ENCODE measurements at regions not wholly inside any gene's neighbourhood (a gene's known extent, or its start where the extent isn't known, plus 50 kb on each side); places are given as distances from the start of the nearest gene placed in this dataset.
"Not testable (repeated sequence)": the region's sequence is repeated elsewhere in the genome, so short reads cannot be mapped to it uniquely, and the experiment has no call there.

GRCh38 chr12:131310227-131310969, 356.7 kb downstream of the ADGRD1 start:
- H3K4me1 Mint-ChIP-seq (ENCODE audit: low read depth); H3K4me3 Mint-ChIP-seq; H3K27me3 Mint-ChIP-seq (ENCODE audit: insufficient read depth); H3K36me3 Mint-ChIP-seq (ENCODE audit: low read depth); H3K9me3 Mint-ChIP-seq; H3K27ac Mint-ChIP-seq; intact Hi-C loops (cut with micrococcal nuclease); DNase-seq (ENCODE audit: low spot score): not testable (repeated sequence)

- H3K4me1 Mint-ChIP-seq (ENCODE audit: low read depth); H3K27ac Mint-ChIP-seq; intact Hi-C loops (cut with micrococcal nuclease); H3K27me3 Mint-ChIP-seq (ENCODE audit: insufficient read depth); DNase-seq (ENCODE audit: low spot score); H3K4me3 Mint-ChIP-seq; H3K9me3 Mint-ChIP-seq; H3K36me3 Mint-ChIP-seq (ENCODE audit: low read depth): not testable (repeated sequence)
Measured at GRCh38 chr12:131311279-131311722, 357.6 kb downstream of the ADGRD1 start.

- intact Hi-C loops (cut with micrococcal nuclease): no loop called here
- H3K4me1 Mint-ChIP-seq (ENCODE audit: low read depth): no peaks in the 10 kb centered on the region
- no peak for DNase-seq (ENCODE audit: low spot score)
- H3K9me3 Mint-ChIP-seq: no peaks in the 10 kb centered on the region
- H3K27ac Mint-ChIP-seq: no peak overlapping the region
- H3K36me3 Mint-ChIP-seq (ENCODE audit: low read depth): no peaks in the 10 kb centered on the region
- no peak overlapping the region for H3K4me3 Mint-ChIP-seq
- H3K27me3 Mint-ChIP-seq (ENCODE audit: insufficient read depth): no peaks in the 10 kb centered on the region
Measured at GRCh38 chr12:131311764-131312163, 358.1 kb downstream of the ADGRD1 start.

GRCh38 chr12:131312382-131312781, 358.7 kb downstream of the ADGRD1 start:
- intact Hi-C loops (cut with micrococcal nuclease); H3K27me3 Mint-ChIP-seq (ENCODE audit: insufficient read depth); H3K9me3 Mint-ChIP-seq; DNase-seq (ENCODE audit: low spot score); H3K27ac Mint-ChIP-seq; H3K4me3 Mint-ChIP-seq; H3K4me1 Mint-ChIP-seq (ENCODE audit: low read depth); H3K36me3 Mint-ChIP-seq (ENCODE audit: low read depth): not testable (repeated sequence)

- Mint-ChIP-seq H3K4me3 (no peak overlapping the region), H3K9me3 (peaks cover 4% of the 10 kb centered on the region), H3K27ac (no peak overlapping the region), H3K4me1 (ENCODE audit: low read depth) (no peaks in the 10 kb centered on the region), H3K36me3 (ENCODE audit: low read depth) (no peaks in the 10 kb centered on the region), H3K27me3 (ENCODE audit: insufficient read depth) (no peaks in the 10 kb centered on the region)
- DNase-seq (ENCODE audit: low spot score): no peak
- intact Hi-C loops (cut with micrococcal nuclease): no loop called here
Measured at GRCh38 chr12:131312793-131313545, 359.3 kb downstream of the ADGRD1 start.

GRCh38 chr12:131313635-131314034, 359.9 kb downstream of the ADGRD1 start:
- intact Hi-C loops (cut with micrococcal nuclease): no loop called here

GRCh38 chr12:131314524-131315090, 360.9 kb downstream of the ADGRD1 start:
- DNase-seq (ENCODE audit: low spot score): no peak
- H3K27me3 Mint-ChIP-seq (ENCODE audit: insufficient read depth): no peaks in the 10 kb centered on the region
- no peak overlapping the region for H3K4me3 Mint-ChIP-seq
- H3K36me3 Mint-ChIP-seq (ENCODE audit: low read depth): no peaks in the 10 kb centered on the region
- intact Hi-C loops (cut with micrococcal nuclease): no loop called here
- no peak overlapping the region for H3K27ac Mint-ChIP-seq
- H3K4me1 Mint-ChIP-seq (ENCODE audit: low read depth): no peaks in the 10 kb centered on the region
- peaks cover 19% of the 10 kb centered on the region for H3K9me3 Mint-ChIP-seq

More at GRCh38 chr12:131313635-131314034, 359.9 kb downstream of the ADGRD1 start:
- H3K27ac Mint-ChIP-seq: no peak overlapping the region
- DNase-seq (ENCODE audit: low spot score): no peak
- peaks cover 10% of the 10 kb centered on the region for H3K9me3 Mint-ChIP-seq
- H3K4me3 Mint-ChIP-seq: no peak overlapping the region
- no peaks in the 10 kb centered on the region for H3K4me1 Mint-ChIP-seq (ENCODE audit: low read depth)
- no peaks in the 10 kb centered on the region for H3K27me3 Mint-ChIP-seq (ENCODE audit: insufficient read depth)
- H3K36me3 Mint-ChIP-seq (ENCODE audit: low read depth): no peaks in the 10 kb centered on the region

GRCh38 chr12:131315601-131316000, 361.9 kb downstream of the ADGRD1 start:
- no peak for DNase-seq (ENCODE audit: low spot score)
- intact Hi-C loops (cut with micrococcal nuclease): no loop called here
- H3K27ac Mint-ChIP-seq: no peak overlapping the region

GRCh38 chr12:131316388-131316787, 362.7 kb downstream of the ADGRD1 start:
- Mint-ChIP-seq H3K27me3 (ENCODE audit: insufficient read depth) (no peaks in the 10 kb centered on the region), H3K9me3 (peaks cover 21% of the 10 kb centered on the region)
- intact Hi-C loops (cut with micrococcal nuclease): no loop called here

More at GRCh38 chr12:131315601-131316000, 361.9 kb downstream of the ADGRD1 start:
- H3K4me1 Mint-ChIP-seq (ENCODE audit: low read depth): no peaks in the 10 kb centered on the region
- no peak overlapping the region for H3K4me3 Mint-ChIP-seq
- no peaks in the 10 kb centered on the region for H3K27me3 Mint-ChIP-seq (ENCODE audit: insufficient read depth)
- peaks cover 19% of the 10 kb centered on the region for H3K9me3 Mint-ChIP-seq
- no peaks in the 10 kb centered on the region for H3K36me3 Mint-ChIP-seq (ENCODE audit: low read depth)

GRCh38 chr12:131318045-131318685, 364.5 kb downstream of the ADGRD1 start:
- no peaks in the 10 kb centered on the region for H3K36me3 Mint-ChIP-seq (ENCODE audit: low read depth)
- no peak overlapping the region for H3K4me3 Mint-ChIP-seq
- H3K4me1 Mint-ChIP-seq (ENCODE audit: low read depth): no peaks in the 10 kb centered on the region
- H3K27me3 Mint-ChIP-seq (ENCODE audit: insufficient read depth): no peaks in the 10 kb centered on the region
- no peak overlapping the region for H3K27ac Mint-ChIP-seq
- intact Hi-C loops (cut with micrococcal nuclease): no loop called here
- H3K9me3 Mint-ChIP-seq: peaks cover 24% of the 10 kb centered on the region
- DNase-seq (ENCODE audit: low spot score): no peak

More at GRCh38 chr12:131316388-131316787, 362.7 kb downstream of the ADGRD1 start:
- Mint-ChIP-seq H3K4me1 (ENCODE audit: low read depth) (no peaks in the 10 kb centered on the region), H3K36me3 (ENCODE audit: low read depth) (no peaks in the 10 kb centered on the region), H3K27ac (no peak overlapping the region), H3K4me3 (no peak overlapping the region)
- no peak for DNase-seq (ENCODE audit: low spot score)

- Mint-ChIP-seq H3K4me1 (ENCODE audit: low read depth) (no peaks in the 10 kb centered on the region), H3K27me3 (ENCODE audit: insufficient read depth) (no peaks in the 10 kb centered on the region), H3K27ac (no peak overlapping the region), H3K36me3 (ENCODE audit: low read depth) (no peaks in the 10 kb centered on the region), H3K9me3 (peaks cover 24% of the 10 kb centered on the region), H3K4me3 (no peak overlapping the region)
- DNase-seq (ENCODE audit: low spot score): no peak
- intact Hi-C loops (cut with micrococcal nuclease): no loop called here
Measured at GRCh38 chr12:131321988-131322387, 368.3 kb downstream of the ADGRD1 start.

GRCh38 chr12:131322460-131322859, 368.8 kb downstream of the ADGRD1 start:
- DNase-seq (ENCODE audit: low spot score); H3K27me3 Mint-ChIP-seq (ENCODE audit: insufficient read depth); H3K4me1 Mint-ChIP-seq (ENCODE audit: low read depth); H3K36me3 Mint-ChIP-seq (ENCODE audit: low read depth); H3K27ac Mint-ChIP-seq; H3K4me3 Mint-ChIP-seq; intact Hi-C loops (cut with micrococcal nuclease): not testable (repeated sequence)
- H3K9me3 Mint-ChIP-seq: peaks cover 24% of the 10 kb centered on the region

GRCh38 chr12:131323879-131324278, 370.2 kb downstream of the ADGRD1 start:
- Mint-ChIP-seq H3K36me3 (ENCODE audit: low read depth) (no peaks in the 10 kb centered on the region), H3K27me3 (ENCODE audit: insufficient read depth) (no peaks in the 10 kb centered on the region), H3K9me3 (peaks cover 11% of the 10 kb centered on the region), H3K4me1 (ENCODE audit: low read depth) (no peaks in the 10 kb centered on the region), H3K27ac (no peak overlapping the region), H3K4me3 (no peak overlapping the region)
- intact Hi-C loops (cut with micrococcal nuclease): no loop called here
- DNase-seq (ENCODE audit: low spot score): no peak

Data from activated T-helper 1 cell treated with anti-CD3 and anti-CD28 coated beads, Interleukin-12 subunit alpha, Interleukin-12 subunit beta, Interleukin-2, Interleukin-4 antibody, amounts not matched to agents 30 ng/mL and 10 ng/mL and 1 ng/mL, durations not matched to agents 14 hours and 24 hours and 36 hours (primary cell).